ENCODE measurements at regions not wholly inside any gene's neighbourhood (a gene's known extent, or its start where the extent isn't known, plus 50 kb on each side); places are given as distances from the start of the nearest gene placed in this dataset.

DNA sequence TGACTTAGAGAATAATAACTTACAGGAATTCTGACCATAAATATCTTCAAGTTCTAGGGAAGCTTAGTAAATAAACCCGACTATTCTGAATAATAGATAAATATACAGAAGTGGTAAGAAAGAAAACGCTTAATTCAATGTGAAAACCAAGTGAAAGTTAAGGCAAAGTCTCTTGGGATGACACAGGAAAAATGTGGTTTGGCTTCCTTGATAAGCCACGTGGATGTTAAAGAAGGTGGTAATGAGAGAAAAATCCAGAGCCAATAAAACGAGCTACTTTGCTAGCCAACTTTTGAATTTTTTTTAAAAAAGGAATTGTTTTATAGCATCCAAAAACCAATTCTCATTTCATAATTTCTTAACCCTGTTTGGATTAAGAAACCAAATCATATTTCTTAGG lies 166.2 kb upstream of the VRK2 start:
- no peak overlapping the region for H3K4me3 ChIP-seq
- no peaks in the 10 kb centered on the region for H4K20me1 ChIP-seq (ENCODE audit: insufficient read depth)
- no peak for TF ChIP-seq EZH2phosphoT487 (IDR thresholded peaks at IDR 0.05; ENCODE audit: insufficient read depth, low read depth)
- TF ChIP-seq EZH2 (IDR thresholded peaks at IDR 0.05; ENCODE audit: insufficient read depth, poor library complexity, severe bottlenecking) = no peak
- no peak overlapping the region for H2AFZ ChIP-seq
- H3K4me1 ChIP-seq (ENCODE audit: insufficient read depth) = peaks cover 26% of the 10 kb centered on the region
- no peaks in the 10 kb centered on the region for H3K9me2 ChIP-seq (ENCODE audit: insufficient read depth)
- H3K27ac ChIP-seq = no peak overlapping the region
- no peak overlapping the region for H3K9ac ChIP-seq
- H3K4me2 ChIP-seq (ENCODE audit: unreplicated experiment) = no peak overlapping the region
- H3F3A ChIP-seq (ENCODE audit: insufficient read depth) = peaks cover 18% of the 10 kb centered on the region
- DNase-seq = peak; percentile 12
- H3K27me3 ChIP-seq (replicated peaks; ENCODE audit: insufficient read depth) = no peaks in the 10 kb centered on the region
- 40 to 45% methylated on average over 4 of the region's 4 CpGs for whole genome bisulfite sequencing, 2 experiments (ENCODE audit: low coverage in 1 of 2, low lambda C conversion rate in 2 of 2, missing lambda C conversion rate in 2 of 2)
- no peaks in the 10 kb centered on the region for H3K9me3 ChIP-seq (ENCODE audit: low read depth)
- no peaks in the 10 kb centered on the region for H3K79me2 ChIP-seq (ENCODE audit: insufficient read depth)
- no peaks in the 10 kb centered on the region for H3K36me3 ChIP-seq (ENCODE audit: low read depth)
- in situ Hi-C loops (cut with MboI) = no loop called here

DNA sequence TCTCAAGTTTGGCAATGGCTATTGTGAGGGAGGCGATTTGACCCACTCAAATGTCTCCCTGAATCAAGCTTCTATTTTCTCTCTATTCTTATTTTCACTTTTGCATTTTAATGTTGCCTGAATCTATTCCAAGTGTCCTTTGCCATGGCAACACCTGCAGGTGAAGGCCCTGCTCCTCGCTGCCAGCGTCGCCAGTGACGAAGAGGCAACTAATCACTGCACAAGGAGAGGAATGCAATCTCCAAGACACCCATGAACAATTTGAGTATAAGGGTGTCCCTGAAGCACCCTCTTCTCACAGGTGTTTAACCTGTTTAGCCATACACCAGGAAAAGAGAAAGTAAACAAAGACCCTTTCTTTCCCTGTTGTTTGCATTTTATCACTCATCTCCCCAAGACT lies 165.6 kb upstream of the VRK2 start:
- no peaks in the 10 kb centered on the region for H3K27me3 ChIP-seq (replicated peaks; ENCODE audit: insufficient read depth)
- no peak overlapping the region for H3K4me2 ChIP-seq (ENCODE audit: unreplicated experiment)
- no peaks in the 10 kb centered on the region for H3K36me3 ChIP-seq (ENCODE audit: low read depth)
- H2AFZ ChIP-seq = no peak overlapping the region
- H3F3A ChIP-seq (ENCODE audit: insufficient read depth) = peaks cover 18% of the 10 kb centered on the region
- no peaks in the 10 kb centered on the region for H3K9me2 ChIP-seq (ENCODE audit: insufficient read depth)
- no peak overlapping the region for H3K27ac ChIP-seq
- H4K20me1 ChIP-seq (ENCODE audit: insufficient read depth) = no peaks in the 10 kb centered on the region
- peaks cover 26% of the 10 kb centered on the region for H3K4me1 ChIP-seq (ENCODE audit: insufficient read depth)
- H3K79me2 ChIP-seq (ENCODE audit: insufficient read depth) = no peaks in the 10 kb centered on the region
- no peak for DNase-seq
- WGBS, 2 experiments (ENCODE audit: low coverage in 1 of 2, low lambda C conversion rate in 2 of 2, missing lambda C conversion rate in 2 of 2) = 90 to 95% methylated on average over 5 of the region's 5 CpGs
- no peaks in the 10 kb centered on the region for H3K9me3 ChIP-seq (ENCODE audit: low read depth)
- H3K9ac ChIP-seq = no peak overlapping the region
- in situ Hi-C loops (cut with MboI) = no loop called here
- TF ChIP-seq EZH2phosphoT487 (IDR thresholded peaks at IDR 0.05; ENCODE audit: insufficient read depth, low read depth) (no peak), EZH2 (IDR thresholded peaks at IDR 0.05; ENCODE audit: insufficient read depth, poor library complexity, severe bottlenecking) (no peak)
- H3K4me3 ChIP-seq = no peak overlapping the region

DNA sequence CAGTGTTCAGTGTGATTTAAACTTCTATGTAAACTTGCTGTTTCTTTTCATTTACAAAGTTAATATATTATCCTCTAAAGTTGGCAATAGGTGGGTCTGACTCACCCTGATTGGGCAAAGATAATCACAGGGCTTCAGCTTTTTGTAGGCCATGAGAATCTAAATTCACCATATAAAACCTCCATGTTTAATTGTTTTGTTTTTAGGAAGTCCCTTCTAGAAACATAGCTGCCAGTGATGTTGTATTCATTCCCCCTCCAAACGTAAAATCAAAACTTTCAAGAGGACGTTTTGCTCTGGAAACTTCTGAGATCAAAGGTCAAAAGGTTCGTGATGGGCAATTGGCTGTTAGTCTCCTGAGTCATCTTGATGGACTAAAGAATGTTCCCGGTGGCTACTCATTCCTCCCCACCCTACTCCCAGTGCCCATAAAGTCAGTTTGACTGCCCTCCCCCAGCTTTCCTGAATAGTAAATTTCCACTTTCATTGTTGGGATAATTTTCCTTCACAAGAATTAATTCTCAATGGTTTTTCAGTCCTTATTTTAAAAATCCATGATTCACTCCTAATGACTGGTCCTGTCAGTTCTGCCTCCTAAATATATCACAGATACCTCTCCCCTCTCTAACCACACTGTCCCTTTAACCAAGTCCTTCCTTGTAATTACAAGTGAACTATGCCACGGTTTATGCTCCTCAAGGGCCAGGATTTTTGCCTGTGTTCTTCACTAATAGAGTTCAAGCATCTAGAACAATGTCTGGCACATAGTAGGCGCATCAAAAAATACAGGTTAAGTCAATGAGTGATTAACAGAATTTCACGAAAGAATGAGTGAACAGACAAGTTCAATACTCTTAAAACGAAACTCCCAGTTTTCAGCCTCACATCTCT lies 164.4 kb upstream of the VRK2 start:
- Histone ChIP-seq H3K36me3 (ENCODE audit: low read depth) (no peaks in the 10 kb centered on the region), H3K9me2 (ENCODE audit: insufficient read depth) (no peaks in the 10 kb centered on the region), H3K4me2 (ENCODE audit: unreplicated experiment) (peak overlapping the region; percentile 77), H4K20me1 (ENCODE audit: insufficient read depth) (no peaks in the 10 kb centered on the region), H3F3A (ENCODE audit: insufficient read depth) (peaks cover 18% of the 10 kb centered on the region), H3K4me1 (ENCODE audit: insufficient read depth) (peaks cover 26% of the 10 kb centered on the region), H2AFZ (peak overlapping the region; percentile 72), H3K27me3 (replicated peaks; ENCODE audit: insufficient read depth) (no peaks in the 10 kb centered on the region), H3K4me3 (peak overlapping the region; percentile 33; the same call in 1 of the 2 replicates), H3K27ac (peak overlapping the region; percentile 71), H3K9ac (0 out of 2 replicates have a peak overlapping the region, but pooled peaks have one; percentile 20), H3K9me3 (ENCODE audit: low read depth) (no peaks in the 10 kb centered on the region), H3K79me2 (ENCODE audit: insufficient read depth) (no peaks in the 10 kb centered on the region)
- WGBS, 2 experiments (ENCODE audit: low coverage in 1 of 2, low lambda C conversion rate in 2 of 2, missing lambda C conversion rate in 2 of 2) = 37 to 38% methylated on average over 8 of the region's 8 CpGs
- in situ Hi-C loops (cut with MboI) = no loop called here
- DNase-seq = peak; percentile 71
- no peak for TF ChIP-seq EZH2phosphoT487 (IDR thresholded peaks at IDR 0.05; ENCODE audit: insufficient read depth, low read depth)
- TF ChIP-seq EZH2 (IDR thresholded peaks at IDR 0.05; ENCODE audit: insufficient read depth, poor library complexity, severe bottlenecking) = no peak

DNA sequence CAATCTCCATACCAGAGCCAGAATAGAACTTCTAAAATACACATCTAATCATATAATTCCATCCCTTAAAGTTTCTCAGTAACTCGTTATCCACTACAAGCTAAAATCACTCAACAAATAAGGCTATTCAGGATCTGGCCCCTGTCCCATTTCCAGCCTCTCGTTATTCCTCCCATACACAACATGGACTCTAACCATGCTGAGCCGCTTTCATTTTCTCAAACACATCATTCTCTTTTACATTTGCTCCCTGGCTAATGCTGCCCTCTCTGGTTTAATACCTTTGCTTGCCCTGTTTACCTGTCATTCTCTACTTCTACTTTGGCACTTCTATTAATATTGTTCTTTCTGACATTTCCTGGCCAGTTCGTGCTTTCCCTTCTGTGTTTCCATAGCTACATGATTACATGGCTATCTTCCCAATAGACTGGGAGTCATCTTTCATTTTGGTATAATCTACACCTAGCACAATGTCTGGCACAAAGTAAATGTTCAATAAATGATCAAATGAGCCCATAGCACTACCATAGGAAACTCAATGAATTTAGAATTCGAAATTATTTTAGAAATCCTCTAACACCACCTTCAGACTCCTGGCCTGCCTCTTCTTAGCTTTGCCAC lies 163.6 kb upstream of the VRK2 start:
- Histone ChIP-seq H2AFZ (peak overlapping the region; percentile 72), H3K4me1 (ENCODE audit: insufficient read depth) (peaks cover 26% of the 10 kb centered on the region), H3K36me3 (ENCODE audit: low read depth) (no peaks in the 10 kb centered on the region), H3K4me2 (ENCODE audit: unreplicated experiment) (peak overlapping the region; percentile 77), H3K9me3 (ENCODE audit: low read depth) (no peaks in the 10 kb centered on the region), H3K27ac (peak overlapping the region; percentile 71; the same call in 1 of the 2 replicates), H3K79me2 (ENCODE audit: insufficient read depth) (no peaks in the 10 kb centered on the region), H3K27me3 (replicated peaks; ENCODE audit: insufficient read depth) (no peaks in the 10 kb centered on the region), H4K20me1 (ENCODE audit: insufficient read depth) (no peaks in the 10 kb centered on the region), H3K9ac (no peak overlapping the region), H3K9me2 (ENCODE audit: insufficient read depth) (no peaks in the 10 kb centered on the region), H3K4me3 (peak overlapping the region; percentile 33; the same call in 1 of the 2 replicates), H3F3A (ENCODE audit: insufficient read depth) (peaks cover 18% of the 10 kb centered on the region)
- TF ChIP-seq EZH2phosphoT487 (IDR thresholded peaks at IDR 0.05; ENCODE audit: insufficient read depth, low read depth) (no peak), EZH2 (IDR thresholded peaks at IDR 0.05; ENCODE audit: insufficient read depth, poor library complexity, severe bottlenecking) (no peak)
- 94 to 95% methylated on average over 5 of the region's 5 CpGs for WGBS, 2 experiments (ENCODE audit: low coverage in 1 of 2, low lambda C conversion rate in 2 of 2, missing lambda C conversion rate in 2 of 2)
- DNase-seq = no peak
- in situ Hi-C loops (cut with MboI) = no loop called here

Measured in GM23248 (cell line).